HCT116 (cell line): ENCODE measurements at regions not wholly inside any gene's neighbourhood (a gene's known extent, or its start where the extent isn't known, plus 50 kb on each side); places are given as distances from the start of the nearest gene placed in this dataset.

Experiments used
- CEBPB ChIP-seq: IDR thresholded peaks from 2 replicates; pipeline ENCODE4 v1.6.1; 2012; ENCODE audit warnings: low read depth
- CTCF ChIP-seq, 3 experiments: fragments of 200-600 bp in 1 of 3; sonication (generic) in 1 of 3; IDR thresholded peaks in 2 of 3; conservative IDR thresholded peaks in 1 of 3; 2 replicates each; pipeline ENCODE4 v1.5.1; 2012 to 2017; ENCODE audit warnings: low read depth in 2 of 3, low read length in 2 of 3, antibody characterized with exemption in 1 of 3, borderline replicate concordance in 1 of 3, control low read depth in 1 of 3, mild to moderate bottlenecking in 1 of 3, mixed read lengths in 1 of 3, mixed run types in 1 of 3, moderate library complexity in 1 of 3; ENCODE audit not compliant: insufficient read depth in 1 of 3
- ELF1 ChIP-seq: IDR thresholded peaks from 2 replicates; pipeline ENCODE4 v1.6.1; 2012; ENCODE audit warnings: low read depth, borderline replicate concordance
- EZH2 ChIP-seq: fragments of 200-600 bp; sonication (generic); IDR thresholded peaks from 2 replicates; pipeline ENCODE4 v1.6.1; 2017; ENCODE audit warnings: antibody characterized with exemption, mixed run types
- EZH2phosphoT487 ChIP-seq: fragments of 200-600 bp; IDR thresholded peaks from 2 replicates; pipeline ENCODE4 v1.6.1; 2018; ENCODE audit warnings: antibody characterized with exemption, borderline replicate concordance
- JUND ChIP-seq: IDR thresholded peaks from 2 replicates; pipeline ENCODE4 v1.6.1; 2012
- MAX ChIP-seq: IDR thresholded peaks from 2 replicates; pipeline ENCODE4 v1.6.1; 2012
- POLR2A ChIP-seq: IDR thresholded peaks from 2 replicates; pipeline ENCODE4 v1.7.0; 2011; ENCODE audit warnings: borderline replicate concordance; ENCODE audit not compliant: insufficient read depth, insufficient read length; ENCODE audit errors: extremely low read depth
- POLR2AphosphoS5 ChIP-seq: IDR thresholded peaks from 2 replicates; pipeline ENCODE4 v1.6.1; 2011; ENCODE audit warnings: mild to moderate bottlenecking, low read depth, low read length, moderate library complexity
- RAD21 ChIP-seq: IDR thresholded peaks from 2 replicates; pipeline ENCODE4 v1.6.1; 2012; ENCODE audit warnings: low read depth, mild to moderate bottlenecking
- REST ChIP-seq: IDR thresholded peaks from 2 replicates; pipeline ENCODE4 v1.6.1; 2012; ENCODE audit warnings: low read depth
- SIN3A ChIP-seq: IDR thresholded peaks from 2 replicates; pipeline ENCODE4 v1.6.1; 2012; ENCODE audit warnings: low read depth
- YY1 ChIP-seq: IDR thresholded peaks from 2 replicates; pipeline ENCODE4 v1.6.1; 2011; ENCODE audit warnings: low read length, low read depth, moderate library complexity, mild to moderate bottlenecking; ENCODE audit not compliant: insufficient replicate concordance; ENCODE audit errors: extremely low read depth
- ZFX ChIP-seq: fragments of 450-650 bp; IDR thresholded peaks from 2 replicates; pipeline ENCODE4 v1.6.1; 2017

GRCh38 chr3:11734-12133 lies 184.8 kb upstream of the CHL1 start:
- TF ChIP-seq POLR2AphosphoS5 = no peak
- no peak for TF ChIP-seq CTCF (IDR thresholded peaks at IDR 0.05 in 2 of 3, conservative IDR thresholded peaks at IDR 0.05 in 1 of 3; ENCODE audit: borderline replicate concordance in 1 of 3, insufficient read depth in 1 of 3, low read depth in 2 of 3, low read length in 2 of 3)
- TF ChIP-seq YY1 = no peak
- TF ChIP-seq POLR2A = no peak
- no peak for TF ChIP-seq EZH2
- TF ChIP-seq MAX = no peak
- TF ChIP-seq RAD21 = no peak
- TF ChIP-seq JUND = no peak
- no peak for TF ChIP-seq EZH2phosphoT487
- no peak for TF ChIP-seq ELF1
- no peak for TF ChIP-seq CEBPB
- TF ChIP-seq REST = no peak
- TF ChIP-seq ZFX = no peak
- TF ChIP-seq SIN3A = no peak
